SU-DHL-6 (cell line): ENCODE measurements at regions not wholly inside any gene's neighbourhood (a gene's known extent, or its start where the extent isn't known, plus 50 kb on each side); places are given as distances from the start of the nearest gene placed in this dataset.

Experiments used
- EZH2phosphoT487 ChIP-seq: fragments of 200-600 bp; sonication (generic), shearing (Covaris generic); conservative IDR thresholded peaks from 2 replicates; pipeline ENCODE4 v1.6.1; 2018; ENCODE audit warnings: mild to moderate bottlenecking, antibody characterized with exemption, low read length, moderate library complexity, mixed read lengths
- TF ChIP-seq, protein P1 (sequence below): fragments of 200-600 bp; sonication (generic); IDR thresholded peaks from one replicate; pipeline ENCODE4 v1.5.1; 2017; ENCODE audit warnings: antibody characterized with exemption, mild to moderate bottlenecking, low read length, moderate library complexity; ENCODE audit not compliant: insufficient read depth, poor library complexity, severe bottlenecking

DNA sequence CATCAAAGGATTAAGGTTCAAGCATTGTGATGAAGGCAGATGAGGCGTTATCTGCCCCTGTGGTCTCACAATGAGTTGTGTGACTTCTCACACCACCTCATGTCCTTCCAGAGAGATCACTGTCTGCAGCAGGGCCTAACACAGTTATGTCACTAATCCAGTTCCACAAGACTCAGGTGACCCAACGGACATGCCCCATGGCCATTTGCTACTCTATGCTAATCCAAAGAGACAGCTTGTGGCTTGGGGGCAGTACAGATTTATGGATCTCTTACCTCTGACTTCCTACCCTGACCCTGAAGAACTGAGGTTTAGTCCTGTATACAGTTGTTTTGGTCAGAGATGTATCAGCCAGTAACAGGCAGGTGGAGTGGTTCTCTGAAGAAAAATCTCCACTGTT lies 147.1 kb downstream of the GLUL start:
- TF ChIP-seq, protein P1, sequence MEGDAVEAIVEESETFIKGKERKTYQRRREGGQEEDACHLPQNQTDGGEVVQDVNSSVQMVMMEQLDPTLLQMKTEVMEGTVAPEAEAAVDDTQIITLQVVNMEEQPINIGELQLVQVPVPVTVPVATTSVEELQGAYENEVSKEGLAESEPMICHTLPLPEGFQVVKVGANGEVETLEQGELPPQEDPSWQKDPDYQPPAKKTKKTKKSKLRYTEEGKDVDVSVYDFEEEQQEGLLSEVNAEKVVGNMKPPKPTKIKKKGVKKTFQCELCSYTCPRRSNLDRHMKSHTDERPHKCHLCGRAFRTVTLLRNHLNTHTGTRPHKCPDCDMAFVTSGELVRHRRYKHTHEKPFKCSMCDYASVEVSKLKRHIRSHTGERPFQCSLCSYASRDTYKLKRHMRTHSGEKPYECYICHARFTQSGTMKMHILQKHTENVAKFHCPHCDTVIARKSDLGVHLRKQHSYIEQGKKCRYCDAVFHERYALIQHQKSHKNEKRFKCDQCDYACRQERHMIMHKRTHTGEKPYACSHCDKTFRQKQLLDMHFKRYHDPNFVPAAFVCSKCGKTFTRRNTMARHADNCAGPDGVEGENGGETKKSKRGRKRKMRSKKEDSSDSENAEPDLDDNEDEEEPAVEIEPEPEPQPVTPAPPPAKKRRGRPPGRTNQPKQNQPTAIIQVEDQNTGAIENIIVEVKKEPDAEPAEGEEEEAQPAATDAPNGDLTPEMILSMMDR = no peak
- TF ChIP-seq EZH2phosphoT487 = no peak
